Endothelial cell of umbilical vein (primary cell): ENCODE measurements at regions not wholly inside any gene's neighbourhood (a gene's known extent, or its start where the extent isn't known, plus 50 kb on each side); places are given as distances from the start of the nearest gene placed in this dataset.

Experiments used
- BruUV-seq: library from RNA; stranded (reverse); fragments of 400-500 nt; replicated peaks from 2 replicates; lab custom pipeline; 2021; lab: Mats Ljungman, UMichigan
- CTCF ChIA-PET: fragments of 300-600, 350-600 bp; sonication (Branson Sonifier 250); formaldehyde crosslinking; loops from one replicate; lab custom pipeline; 2021; ENCODE audit warnings: antibody characterized with exemption, inconsistent platforms; lab: Charles Lee
- POLR2A ChIA-PET: fragments of 300-600, 350-600 bp; sonication (Branson Sonifier 250); formaldehyde crosslinking; loops from one replicate; lab custom pipeline; 2021; ENCODE audit warnings: antibody characterized with exemption, inconsistent platforms; lab: Charles Lee
- DNase-seq: peaks from one replicate; pipeline ENCODE4 v3.0.0-alpha.2; 2011; ENCODE audit warnings: low read depth, low spot score
- FAIRE-seq: peaks from 2 replicates; lab custom pipeline; 2011; peaks lifted over from hg19 to GRCh38; lab: Jason Lieb, UNC
- H2AFZ ChIP-seq: 2 replicates; pipeline ENCODE4 v1.6.0; 2012; ENCODE audit warnings: low read depth, low read length, control low read depth, inconsistent platforms
- H3K27ac ChIP-seq: 2 replicates; pipeline ENCODE4 v1.5.1; 2011; ENCODE audit warnings: low read depth, mild to moderate bottlenecking, control low read depth, low read length, moderate library complexity; ENCODE audit not compliant: insufficient read depth
- H3K27me3 ChIP-seq, 2 experiments: 2 replicates each; pipeline versions ENCODE4 v1.6.0 to v1.6.1; 2011; ENCODE audit warnings: low read length in 2 of 2, mixed read lengths in 1 of 2; ENCODE audit not compliant: control insufficient read depth in 2 of 2, insufficient read depth in 2 of 2
- H3K36me3 ChIP-seq, 2 experiments: 2 replicates in 1 of 2; 3 replicates in 1 of 2; pipeline ENCODE4 v1.5.1; 2011; ENCODE audit warnings: low read length in 2 of 2, mild to moderate bottlenecking in 1 of 2, moderate library complexity in 1 of 2; ENCODE audit not compliant: control insufficient read depth in 2 of 2, insufficient read depth in 2 of 2; ENCODE audit errors: extremely low read depth in 1 of 2
- H3K4me1 ChIP-seq: 3 replicates; pipeline ENCODE4 v1.5.1; 2011; ENCODE audit warnings: mild to moderate bottlenecking, low read length; ENCODE audit not compliant: control insufficient read depth, insufficient read depth; ENCODE audit errors: extremely low read depth
- H3K4me2 ChIP-seq: 2 replicates; pipeline ENCODE4 v1.6.1; 2011; ENCODE audit warnings: low read length, control low read depth, mixed read lengths; ENCODE audit not compliant: insufficient read depth
- H3K4me3 ChIP-seq, 3 experiments: fragments of 200-600 bp in 1 of 3; sonication (generic), shearing (Covaris generic) in 1 of 3; replicated peaks in 1 of 3; 2 replicates each; pipeline ENCODE4 v1.5.1; 2011 to 2016; ENCODE audit warnings: control low read depth in 3 of 3, low read length in 3 of 3, mild to moderate bottlenecking in 2 of 3, inconsistent platforms in 1 of 3, low read depth in 1 of 3, moderate library complexity in 1 of 3; ENCODE audit not compliant: insufficient read depth in 1 of 3
- H3K79me2 ChIP-seq: 2 replicates; pipeline ENCODE4 v1.6.0; 2012; ENCODE audit warnings: low read length, inconsistent platforms; ENCODE audit not compliant: control insufficient read depth, insufficient read depth
- H3K9ac ChIP-seq: replicated peaks from 2 replicates; pipeline ENCODE3; 2011; ENCODE audit warnings: low read length, control low read depth; ENCODE audit not compliant: insufficient read depth; ENCODE audit errors: extremely low read depth
- H3K9me1 ChIP-seq: replicated peaks from 3 replicates; pipeline ENCODE4 v1.6.0; 2011; ENCODE audit warnings: mild to moderate bottlenecking, low read length; ENCODE audit not compliant: control insufficient read depth, insufficient read depth; ENCODE audit errors: extremely low read depth
- H3K9me3 ChIP-seq: replicated peaks from 2 replicates; pipeline ENCODE4 v1.5.1; 2012; ENCODE audit warnings: low read length, inconsistent platforms; ENCODE audit not compliant: control insufficient read depth, insufficient read depth
- H4K20me1 ChIP-seq: replicated peaks from 2 replicates; pipeline ENCODE3; 2011; ENCODE audit warnings: mild to moderate bottlenecking, low read length; ENCODE audit not compliant: control insufficient read depth, insufficient read depth; ENCODE audit errors: extremely low read depth
- CTCF ChIP-seq, 2 donors: IDR thresholded peaks; 1 replicate in 1 of 2; 2 replicates in 1 of 2; pipeline ENCODE4 v1.5.1; 2011; ENCODE audit warnings: low read length in 2 of 2, mild to moderate bottlenecking in 2 of 2, moderate library complexity in 2 of 2, control low read depth in 1 of 2, inconsistent platforms in 1 of 2, low read depth in 1 of 2; ENCODE audit not compliant: insufficient read depth in 1 of 2; ENCODE audit errors: extremely low read depth in 1 of 2
- EZH2 ChIP-seq: IDR thresholded peaks from 2 replicates; pipeline ENCODE4 v1.6.1; 2012; ENCODE audit warnings: borderline replicate concordance, low read depth, mild to moderate bottlenecking, moderate library complexity, low read length, inconsistent platforms; ENCODE audit not compliant: severe bottlenecking
- GATA2 ChIP-seq: IDR thresholded peaks from 2 replicates; pipeline ENCODE4 v1.7.0; 2011; ENCODE audit warnings: low read depth, mild to moderate bottlenecking, moderate library complexity, mixed read lengths, low read length; ENCODE audit not compliant: insufficient read length, insufficient read depth
- JUN ChIP-seq: IDR thresholded peaks from 2 replicates; pipeline ENCODE4 v1.6.1; 2011; ENCODE audit warnings: borderline replicate concordance, low read depth; ENCODE audit not compliant: insufficient read length, insufficient read depth
- MAX ChIP-seq: IDR thresholded peaks from 2 replicates; pipeline ENCODE4 v1.6.1; 2011; ENCODE audit not compliant: insufficient read depth, insufficient read length
- MYC ChIP-seq: IDR thresholded peaks from one replicate; pipeline ENCODE4 v1.6.1; 2011; ENCODE audit warnings: mild to moderate bottlenecking, low read depth, low read length
- POLR2A ChIP-seq: IDR thresholded peaks from 2 replicates; pipeline ENCODE4 v1.6.1; 2012; ENCODE audit warnings: low read depth, mild to moderate bottlenecking, control low read depth, low read length
- POLR2AphosphoS5 ChIP-seq: IDR thresholded peaks from 2 replicates; pipeline ENCODE4 v1.6.1; 2012; ENCODE audit warnings: low read depth, mild to moderate bottlenecking, control low read depth, low read length, moderate library complexity; ENCODE audit not compliant: insufficient read depth
- dilution Hi-C: fragments of 300-500 bp; cut with MboI; formaldehyde crosslinking; loops from one replicate; pipeline ENCODE4 v1.15.0; 2019; ENCODE audit warnings: low sequenced_read_pairs; ENCODE audit not compliant: extremely low pct_ligation_motif_present
- intact Hi-C: fragments of 100-400 bp; cut with micrococcal nuclease; formaldehyde crosslinking; loops from one replicate; pipeline ENCODE4 v1.10.0; 2022

DNA sequence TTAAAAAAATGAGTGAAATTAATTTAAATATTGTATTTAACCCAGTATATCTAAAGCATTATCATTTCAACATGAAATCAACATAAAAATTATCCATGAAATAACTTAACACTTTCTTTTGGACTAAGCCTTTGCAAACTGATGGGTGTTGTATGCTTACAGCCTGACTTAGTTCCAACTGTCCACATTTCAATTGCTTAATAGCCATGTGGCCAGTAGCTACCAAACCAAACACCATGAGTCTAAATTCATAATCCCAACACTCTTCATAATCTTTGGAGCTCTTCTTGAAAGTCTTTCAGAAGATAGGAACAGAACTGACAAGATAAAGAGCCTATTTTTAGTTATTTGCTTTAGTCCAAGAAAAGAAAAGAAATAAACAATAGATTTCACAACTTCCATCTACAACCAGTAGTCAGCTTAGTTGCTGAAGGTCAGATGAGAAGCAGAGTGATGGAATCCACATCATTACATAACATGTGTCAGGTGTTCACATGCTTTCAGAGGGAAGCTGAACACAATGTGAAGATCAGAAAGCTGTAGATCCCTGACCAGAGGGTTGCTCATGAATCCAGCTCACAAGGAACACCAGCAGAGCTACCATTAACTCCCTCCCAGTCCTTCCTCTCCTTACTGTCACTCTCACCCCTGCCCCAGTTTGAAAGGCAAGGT lies 144.0 kb upstream of the ZNF648 start:
- intact Hi-C loops (no loop called here), dilution Hi-C loops (no loop called here)
- Histone ChIP-seq H3K9me1 (no peaks in the 10 kb centered on the region), H3K4me2 (no peak overlapping the region), H2AFZ (no peak overlapping the region), H3K4me1 (no peaks in the 10 kb centered on the region), H3K36me3 (no peaks in the 10 kb centered on the region), H3K9me3 (no peaks in the 10 kb centered on the region), H3K27me3 (no peaks in the 10 kb centered on the region), H4K20me1 (no peaks in the 10 kb centered on the region), H3K79me2 (no peaks in the 10 kb centered on the region), H3K27ac (no peak overlapping the region), H3K9ac (no peak overlapping the region), H3K4me3 (no peak overlapping the region)
- DNase-seq (no peak), FAIRE-seq (no peak)
- BruUV-seq = no TSS peak
- CTCF ChIA-PET = interaction anchor here (1.2 kb wide), 1 partner anchor 62 kb away, joined by 3 read pairs; no protein-coding TSS in a partner anchor
- POLR2A ChIA-PET = no interaction called here
- no peak for TF ChIP-seq EZH2
- TF ChIP-seq POLR2A = no peak
- TF ChIP-seq POLR2AphosphoS5 = no peak
- TF ChIP-seq JUN = no peak
- no peak for TF ChIP-seq GATA2
- no peak for TF ChIP-seq CTCF (IDR thresholded peaks at IDR 0.05; ENCODE audit: extremely low read depth in 1 of 2, insufficient read depth in 1 of 2, low read depth in 1 of 2, low read length in 2 of 2)
- TF ChIP-seq MYC = no peak
- TF ChIP-seq MAX = no peak
